ENCODE measurements at regions not wholly inside any gene's neighbourhood (a gene's known extent, or its start where the extent isn't known, plus 50 kb on each side); places are given as distances from the start of the nearest gene placed in this dataset.

DNA sequence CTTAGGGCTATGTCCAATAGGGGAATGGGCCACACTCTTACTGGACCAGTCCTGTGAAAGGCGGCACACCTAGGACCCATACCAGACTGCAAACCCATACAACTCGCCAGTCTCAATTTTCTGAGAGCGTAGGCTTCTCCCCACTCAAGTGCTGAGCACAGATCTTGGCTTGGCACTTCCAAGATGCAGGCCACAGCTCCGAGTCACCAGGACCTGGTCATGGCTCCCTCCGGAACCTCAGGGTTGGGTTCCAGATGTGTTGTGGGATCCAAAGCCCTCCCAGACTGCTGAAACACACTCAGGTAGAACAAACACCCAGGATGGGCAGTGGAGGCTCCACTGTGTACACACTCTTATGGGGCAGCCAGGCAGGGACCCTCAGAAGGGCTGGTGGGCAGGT is 103.3 kb downstream of the TMEM144 start:
- TF ChIP-seq, protein P1, sequence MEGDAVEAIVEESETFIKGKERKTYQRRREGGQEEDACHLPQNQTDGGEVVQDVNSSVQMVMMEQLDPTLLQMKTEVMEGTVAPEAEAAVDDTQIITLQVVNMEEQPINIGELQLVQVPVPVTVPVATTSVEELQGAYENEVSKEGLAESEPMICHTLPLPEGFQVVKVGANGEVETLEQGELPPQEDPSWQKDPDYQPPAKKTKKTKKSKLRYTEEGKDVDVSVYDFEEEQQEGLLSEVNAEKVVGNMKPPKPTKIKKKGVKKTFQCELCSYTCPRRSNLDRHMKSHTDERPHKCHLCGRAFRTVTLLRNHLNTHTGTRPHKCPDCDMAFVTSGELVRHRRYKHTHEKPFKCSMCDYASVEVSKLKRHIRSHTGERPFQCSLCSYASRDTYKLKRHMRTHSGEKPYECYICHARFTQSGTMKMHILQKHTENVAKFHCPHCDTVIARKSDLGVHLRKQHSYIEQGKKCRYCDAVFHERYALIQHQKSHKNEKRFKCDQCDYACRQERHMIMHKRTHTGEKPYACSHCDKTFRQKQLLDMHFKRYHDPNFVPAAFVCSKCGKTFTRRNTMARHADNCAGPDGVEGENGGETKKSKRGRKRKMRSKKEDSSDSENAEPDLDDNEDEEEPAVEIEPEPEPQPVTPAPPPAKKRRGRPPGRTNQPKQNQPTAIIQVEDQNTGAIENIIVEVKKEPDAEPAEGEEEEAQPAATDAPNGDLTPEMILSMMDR (IDR thresholded peaks at IDR 0.05 in 2 of 3, conservative IDR thresholded peaks at IDR 0.05 in 1 of 3; ENCODE audit: borderline replicate concordance in 1 of 3, insufficient read depth in 1 of 3, low read depth in 2 of 3, low read length in 2 of 3) = no peak
- TF ChIP-seq ZNF274 (IDR thresholded peaks at IDR 0.05; ENCODE audit: low read depth, low read length) (no peak), JUND (IDR thresholded peaks at IDR 0.05) (no peak), CEBPB (IDR thresholded peaks at IDR 0.05; ENCODE audit: low read depth) (no peak), POLR2A (IDR thresholded peaks at IDR 0.05; ENCODE audit: borderline replicate concordance, extremely low read depth, insufficient read depth, insufficient read length) (no peak), EZH2phosphoT487 (IDR thresholded peaks at IDR 0.05; ENCODE audit: borderline replicate concordance) (no peak), EGR1 (IDR thresholded peaks at IDR 0.05; ENCODE audit: low read depth) (no peak), EZH2 (IDR thresholded peaks at IDR 0.05) (no peak), POLR2AphosphoS5 (IDR thresholded peaks at IDR 0.05; ENCODE audit: low read depth, low read length) (no peak), YY1 (IDR thresholded peaks at IDR 0.05; ENCODE audit: extremely low read depth, insufficient replicate concordance, low read depth, low read length) (no peak), SP1 (IDR thresholded peaks at IDR 0.05; ENCODE audit: low read depth) (no peak)
- TF ChIP-seq, protein P2, sequence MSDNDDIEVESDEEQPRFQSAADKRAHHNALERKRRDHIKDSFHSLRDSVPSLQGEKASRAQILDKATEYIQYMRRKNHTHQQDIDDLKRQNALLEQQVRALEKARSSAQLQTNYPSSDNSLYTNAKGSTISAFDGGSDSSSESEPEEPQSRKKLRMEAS (IDR thresholded peaks at IDR 0.05) = no peak
